ENCODE measurements at regions not wholly inside any gene's neighbourhood (a gene's known extent, or its start where the extent isn't known, plus 50 kb on each side); places are given as distances from the start of the nearest gene placed in this dataset.
"Not testable (repeated sequence)": the region's sequence is repeated elsewhere in the genome, so short reads cannot be mapped to it uniquely, and the experiment has no call there.

GRCh38 chr1:56118676-56119075, 460.7 kb downstream of the PLPP3 start:
- not testable (repeated sequence) for TF ChIP-seq CTCF (IDR thresholded peaks at IDR 0.05); CREM (CRISPR knock-in tag; IDR thresholded peaks at IDR 0.05); NFYB (CRISPR knock-in tag; conservative IDR thresholded peaks at IDR 0.05; ENCODE audit: low read depth); SP1 (CRISPR knock-in tag; conservative IDR thresholded peaks at IDR 0.05); ZNF232 (CRISPR knock-in tag; IDR thresholded peaks at IDR 0.05); CREB1 (CRISPR knock-in tag; IDR thresholded peaks at IDR 0.05); PRDM15 (CRISPR knock-in tag; IDR thresholded peaks at IDR 0.05); ERG (CRISPR knock-in tag; IDR thresholded peaks at IDR 0.05); EMX1 (CRISPR knock-in tag; IDR thresholded peaks at IDR 0.05); AR (CRISPR knock-in tag; IDR thresholded peaks at IDR 0.05)
